Epithelial cell of esophagus (primary cell): ENCODE measurements at regions not wholly inside any gene's neighbourhood (a gene's known extent, or its start where the extent isn't known, plus 50 kb on each side); places are given as distances from the start of the nearest gene placed in this dataset.

ENCODE experiments used
- DNase-seq: peaks from one replicate; pipeline ENCODE4 v3.0.0; 2010; ENCODE audit warnings: low read depth
- H3K4me3 ChIP-seq: 2 replicates; pipeline ENCODE4 v1.5.1; 2011; ENCODE audit warnings: mild to moderate bottlenecking, low read length, control low read depth
- TF ChIP-seq, protein P1 (sequence below): IDR thresholded peaks from 2 replicates; pipeline ENCODE4 v1.5.1; 2011; ENCODE audit warnings: low read depth, mild to moderate bottlenecking, low read length, control low read depth, inconsistent platforms; ENCODE audit not compliant: insufficient read depth; ENCODE audit errors: missing control alignments

- TF ChIP-seq, protein P1, sequence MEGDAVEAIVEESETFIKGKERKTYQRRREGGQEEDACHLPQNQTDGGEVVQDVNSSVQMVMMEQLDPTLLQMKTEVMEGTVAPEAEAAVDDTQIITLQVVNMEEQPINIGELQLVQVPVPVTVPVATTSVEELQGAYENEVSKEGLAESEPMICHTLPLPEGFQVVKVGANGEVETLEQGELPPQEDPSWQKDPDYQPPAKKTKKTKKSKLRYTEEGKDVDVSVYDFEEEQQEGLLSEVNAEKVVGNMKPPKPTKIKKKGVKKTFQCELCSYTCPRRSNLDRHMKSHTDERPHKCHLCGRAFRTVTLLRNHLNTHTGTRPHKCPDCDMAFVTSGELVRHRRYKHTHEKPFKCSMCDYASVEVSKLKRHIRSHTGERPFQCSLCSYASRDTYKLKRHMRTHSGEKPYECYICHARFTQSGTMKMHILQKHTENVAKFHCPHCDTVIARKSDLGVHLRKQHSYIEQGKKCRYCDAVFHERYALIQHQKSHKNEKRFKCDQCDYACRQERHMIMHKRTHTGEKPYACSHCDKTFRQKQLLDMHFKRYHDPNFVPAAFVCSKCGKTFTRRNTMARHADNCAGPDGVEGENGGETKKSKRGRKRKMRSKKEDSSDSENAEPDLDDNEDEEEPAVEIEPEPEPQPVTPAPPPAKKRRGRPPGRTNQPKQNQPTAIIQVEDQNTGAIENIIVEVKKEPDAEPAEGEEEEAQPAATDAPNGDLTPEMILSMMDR = no peak
- DNase-seq = no peak
- no peak overlapping the region for H3K4me3 ChIP-seq
These were observed 246.6 kb upstream of the REG3G start for GRCh38 chr2:78778756-78779510.

DNA sequence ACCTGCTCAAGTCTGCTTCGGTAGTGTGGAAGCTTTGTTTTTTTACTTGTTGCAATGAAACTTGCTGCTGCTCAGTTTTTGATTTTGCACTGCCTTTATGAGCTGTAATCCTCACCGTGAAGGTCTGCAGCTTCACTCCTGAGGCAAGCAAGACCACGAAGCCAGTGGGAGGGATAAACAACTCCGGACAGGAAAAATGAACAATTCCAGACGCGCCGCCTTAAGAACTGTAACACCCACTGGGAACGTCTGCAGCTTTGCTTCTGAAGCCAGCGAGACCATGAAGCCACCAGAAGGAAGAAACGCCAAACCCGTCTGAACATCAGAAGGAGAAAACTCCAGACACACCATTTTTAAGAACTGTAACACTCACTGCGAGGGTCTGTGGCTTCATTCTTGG, 245.7 kb upstream of the REG3G start:
- TF ChIP-seq, protein P1 = no peak
- DNase-seq = no peak
- H3K4me3 ChIP-seq = no peak overlapping the region

- TF ChIP-seq, protein P1 = no peak
- H3K4me3 ChIP-seq = no peak overlapping the region
- no peak for DNase-seq
These were observed 245.2 kb upstream of the REG3G start for GRCh38 chr2:78780256-78780655.

GRCh38 chr2:78780864-78781583, 244.5 kb upstream of the REG3G start:
- no peak for DNase-seq
- TF ChIP-seq, protein P1 = no peak
- H3K4me3 ChIP-seq = no peak overlapping the region

DNA sequence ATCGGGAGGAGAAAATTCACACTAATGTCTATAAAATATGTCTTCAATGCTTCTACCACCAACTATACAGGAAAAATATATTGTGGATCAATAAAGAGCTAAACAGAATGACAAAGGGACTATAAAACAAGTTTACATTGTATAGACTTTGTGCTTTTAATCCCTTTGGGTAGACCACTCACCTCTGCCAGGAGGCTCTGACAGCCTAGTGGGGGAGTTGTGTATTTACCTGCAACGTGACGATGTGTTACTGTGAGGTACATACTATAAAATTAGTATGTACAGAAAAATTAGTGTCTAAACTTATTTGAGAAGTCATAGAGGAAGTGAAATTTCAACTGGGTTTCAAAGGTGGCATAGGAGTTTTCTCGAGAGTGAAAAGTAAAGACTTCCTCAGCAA, 243.3 kb upstream of the REG3G start:
- TF ChIP-seq, protein P1 = no peak
- H3K4me3 ChIP-seq = no peak overlapping the region
- DNase-seq = no peak

DNA sequence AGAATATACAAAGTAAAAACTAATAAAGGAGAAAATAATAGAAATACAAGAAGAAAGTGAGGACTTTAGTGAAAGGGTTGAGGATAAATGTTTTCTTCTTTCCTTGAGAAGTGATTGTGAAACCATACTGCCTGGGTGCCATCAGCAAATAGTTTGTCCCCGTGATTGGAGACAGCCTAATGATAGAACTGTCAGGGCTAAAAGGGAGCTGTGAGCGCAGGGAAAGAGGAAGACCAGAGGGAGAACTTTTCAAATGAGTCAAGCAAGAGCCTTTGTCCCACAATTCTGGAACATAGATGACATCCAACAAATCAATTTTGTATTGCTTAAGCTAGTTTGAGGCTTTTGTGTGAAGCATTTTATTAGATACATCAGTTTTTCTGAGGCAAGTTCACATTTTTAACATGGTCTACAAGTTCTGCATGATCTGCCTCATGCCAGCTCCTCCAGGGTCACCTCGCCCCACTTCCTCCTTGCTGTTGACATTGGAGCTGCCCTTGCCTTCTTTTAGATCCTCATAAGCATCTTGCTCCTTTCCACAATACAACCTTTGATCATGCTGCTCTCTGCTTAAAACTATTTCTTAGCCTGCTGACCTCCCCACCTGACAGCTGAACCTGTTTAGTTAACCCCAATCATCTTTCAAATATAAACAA, 213.4 kb upstream of the REG3G start:
- H3K4me3 ChIP-seq = no peak overlapping the region
- DNase-seq = no peak
- TF ChIP-seq, protein P1 = no peak
